A673 (cell line): ENCODE measurements at regions not wholly inside any gene's neighbourhood (a gene's known extent, or its start where the extent isn't known, plus 50 kb on each side); places are given as distances from the start of the nearest gene placed in this dataset.

Source experiments
- EZH2 ChIP-seq: fragments of 200-600 bp; sonication (generic); IDR thresholded peaks from 2 replicates; pipeline ENCODE4 v1.6.1; 2017; ENCODE audit warnings: borderline replicate concordance, low read depth, mild to moderate bottlenecking, mixed read lengths, antibody characterized with exemption, low read length; ENCODE audit not compliant: poor library complexity, severe bottlenecking
- TF ChIP-seq, protein P1 (sequence below): fragments of 300-800, 200-600 bp; sonication (generic); conservative IDR thresholded peaks from 2 replicates; pipeline ENCODE4 v1.5.1; 2017; ENCODE audit warnings: low read depth, mild to moderate bottlenecking, antibody characterized with exemption, low read length, moderate library complexity, mixed read lengths

DNA sequence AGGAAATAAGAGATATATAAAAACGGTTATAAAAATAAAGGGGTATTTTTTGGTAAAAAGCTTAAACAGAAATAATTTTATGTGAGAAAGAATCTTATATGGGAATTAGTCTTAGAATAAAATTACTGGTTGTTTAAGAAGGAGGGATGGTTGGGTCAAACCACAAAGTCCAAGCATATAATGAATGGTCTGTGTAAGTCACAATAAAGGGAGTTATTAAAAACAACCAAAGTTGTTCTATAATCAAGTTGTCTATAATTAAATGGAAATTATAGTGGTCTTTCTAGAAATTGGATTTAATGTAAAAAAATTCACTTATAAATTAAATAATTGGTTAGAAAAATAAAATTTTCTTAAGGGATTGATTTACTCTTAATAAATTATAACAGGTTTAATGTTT is 304.8 kb downstream of the POM121L12 start:
- TF ChIP-seq, protein P1, sequence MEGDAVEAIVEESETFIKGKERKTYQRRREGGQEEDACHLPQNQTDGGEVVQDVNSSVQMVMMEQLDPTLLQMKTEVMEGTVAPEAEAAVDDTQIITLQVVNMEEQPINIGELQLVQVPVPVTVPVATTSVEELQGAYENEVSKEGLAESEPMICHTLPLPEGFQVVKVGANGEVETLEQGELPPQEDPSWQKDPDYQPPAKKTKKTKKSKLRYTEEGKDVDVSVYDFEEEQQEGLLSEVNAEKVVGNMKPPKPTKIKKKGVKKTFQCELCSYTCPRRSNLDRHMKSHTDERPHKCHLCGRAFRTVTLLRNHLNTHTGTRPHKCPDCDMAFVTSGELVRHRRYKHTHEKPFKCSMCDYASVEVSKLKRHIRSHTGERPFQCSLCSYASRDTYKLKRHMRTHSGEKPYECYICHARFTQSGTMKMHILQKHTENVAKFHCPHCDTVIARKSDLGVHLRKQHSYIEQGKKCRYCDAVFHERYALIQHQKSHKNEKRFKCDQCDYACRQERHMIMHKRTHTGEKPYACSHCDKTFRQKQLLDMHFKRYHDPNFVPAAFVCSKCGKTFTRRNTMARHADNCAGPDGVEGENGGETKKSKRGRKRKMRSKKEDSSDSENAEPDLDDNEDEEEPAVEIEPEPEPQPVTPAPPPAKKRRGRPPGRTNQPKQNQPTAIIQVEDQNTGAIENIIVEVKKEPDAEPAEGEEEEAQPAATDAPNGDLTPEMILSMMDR: no peak
- TF ChIP-seq EZH2: no peak
